NCI-H526 (cell line): ENCODE measurements at regions not wholly inside any gene's neighbourhood (a gene's known extent, or its start where the extent isn't known, plus 50 kb on each side); places are given as distances from the start of the nearest gene placed in this dataset.

Experiments
- DNase-seq, 2 experiments: peaks; one replicate each; lab custom pipeline; 2025; lab: John Stamatoyannopoulos, UW

- DNase-seq = peak in 1 of 2 experiments; percentile 26
Measured at GRCh38 chr3:53949541-53949940, 57.9 kb upstream of the SELENOK start.

DNA sequence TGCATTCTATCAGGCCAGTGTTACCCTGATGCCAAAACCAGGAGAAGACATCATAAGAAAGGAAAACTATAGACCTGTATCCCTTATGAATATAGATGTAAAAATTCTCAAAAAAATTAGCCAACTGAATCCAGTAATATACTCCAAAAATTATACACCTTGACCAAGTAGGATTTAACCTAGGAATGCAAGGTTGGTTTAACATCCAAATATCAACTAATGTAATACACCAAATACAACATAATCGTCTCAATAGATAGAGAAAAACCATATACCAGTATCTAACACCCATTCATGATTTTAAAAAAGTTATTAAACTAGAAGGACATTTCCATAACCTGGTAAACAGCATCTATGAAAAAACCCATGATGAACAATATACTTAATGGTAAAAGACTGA is 56.5 kb upstream of the SELENOK start:
- DNase-seq = no peak

DNA sequence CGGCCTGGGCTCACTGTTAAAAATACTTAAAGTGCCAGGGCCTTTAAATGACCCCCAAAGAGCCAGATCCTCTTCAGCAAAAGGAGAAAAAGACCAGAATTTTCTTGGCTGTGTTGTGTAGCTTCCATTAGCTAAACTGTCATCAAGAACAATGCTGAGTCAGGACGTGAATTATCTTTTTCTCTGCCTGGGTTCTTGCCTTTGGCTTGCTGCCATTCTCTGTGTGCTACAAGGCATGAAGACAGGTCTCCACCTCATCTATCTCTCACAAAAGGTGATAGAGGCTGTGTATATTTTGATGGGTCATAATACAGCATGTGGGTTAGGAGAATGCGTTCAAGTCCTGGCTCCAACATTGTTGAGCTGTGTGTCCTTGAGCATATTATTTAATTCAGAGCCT is 52.4 kb upstream of the SELENOK start:
- no peak for DNase-seq

- DNase-seq = peak; percentile 59 to 67
Measured at GRCh38 chr3:53941950-53942349, 50.3 kb upstream of the SELENOK start.
